Neutrophil (primary cell): ENCODE measurements at regions not wholly inside any gene's neighbourhood (a gene's known extent, or its start where the extent isn't known, plus 50 kb on each side); places are given as distances from the start of the nearest gene placed in this dataset.
"Not testable (repeated sequence)": the region's sequence is repeated elsewhere in the genome, so short reads cannot be mapped to it uniquely, and the experiment has no call there.

ENCODE experiments used
- H3K27ac ChIP-seq: fragments of 200-600 bp; sonication (generic); 2 replicates; pipeline ENCODE4 v1.5.1; 2016; ENCODE audit warnings: mild to moderate bottlenecking, moderate library complexity
- H3K27me3 ChIP-seq: fragments of 200-600 bp; sonication (generic); 2 replicates; pipeline ENCODE4 v1.6.0; 2016; ENCODE audit warnings: mild to moderate bottlenecking
- H3K36me3 ChIP-seq: fragments of 200-600 bp; sonication (generic); 2 replicates; pipeline ENCODE4 v1.5.1; 2017
- H3K4me1 ChIP-seq, 2 experiments: fragments of 200-600 bp in 1 of 2; sonication (generic) in 1 of 2; 1 replicate in 1 of 2; 2 replicates in 1 of 2; pipeline versions ENCODE4 v1.5.1 to v1.6.1; 2013 to 2016; ENCODE audit warnings: low read depth in 1 of 2, low read length in 1 of 2, mild to moderate bottlenecking in 1 of 2, moderate library complexity in 1 of 2; ENCODE audit not compliant: control insufficient read depth in 1 of 2, insufficient read depth in 1 of 2
- H3K4me3 ChIP-seq, 2 experiments: fragments of 200-600 bp in 1 of 2; sonication (generic) in 1 of 2; 1 replicate in 1 of 2; 2 replicates in 1 of 2; pipeline ENCODE4 v1.5.1; 2013 to 2016; ENCODE audit warnings: low read depth in 1 of 2, low read length in 1 of 2, mild to moderate bottlenecking in 1 of 2, moderate library complexity in 1 of 2
- H3K9me3 ChIP-seq: fragments of 200-600 bp; sonication (generic); 2 replicates; pipeline ENCODE4 v1.5.1; 2016
- CTCF ChIP-seq: fragments of 200-600 bp; sonication (generic); IDR thresholded peaks from 2 replicates; pipeline ENCODE4 v1.5.1; 2016; ENCODE audit warnings: antibody characterized with exemption

- Histone ChIP-seq H3K27ac (no peak overlapping the region), H3K36me3 (no peaks in the 10 kb centered on the region), H3K9me3 (no peaks in the 10 kb centered on the region), H3K4me1 (no peaks in the 10 kb centered on the region), H3K27me3 (peaks cover 8% of the 10 kb centered on the region), H3K4me3 (no peak overlapping the region)
- TF ChIP-seq CTCF, result no peak
Measured at GRCh38 chr10:121675344-121675743, 77.1 kb upstream of the FGFR2 start.

- H3K27ac ChIP-seq, result no peak overlapping the region
- no peak overlapping the region for H3K4me3 ChIP-seq
- H3K36me3 ChIP-seq, result no peaks in the 10 kb centered on the region
- H3K4me1 ChIP-seq, result no peaks in the 10 kb centered on the region
- H3K27me3 ChIP-seq, result peaks cover 8% of the 10 kb centered on the region
- no peaks in the 10 kb centered on the region for H3K9me3 ChIP-seq
- TF ChIP-seq CTCF, result no peak
Measured at GRCh38 chr10:121674885-121675284, 76.6 kb upstream of the FGFR2 start.

- Histone ChIP-seq H3K36me3 (no peaks in the 10 kb centered on the region), H3K4me1 (no peaks in the 10 kb centered on the region), H3K27me3 (peaks cover 20% of the 10 kb centered on the region), H3K27ac (no peak overlapping the region), H3K4me3 (no peak overlapping the region), H3K9me3 (no peaks in the 10 kb centered on the region)
- TF ChIP-seq CTCF, result no peak
Measured at GRCh38 chr10:121672733-121673132, 74.5 kb upstream of the FGFR2 start.

GRCh38 chr10:121669840-121670239 lies 71.6 kb upstream of the FGFR2 start:
- not testable (repeated sequence) for H3K9me3 ChIP-seq, H3K36me3 ChIP-seq, H3K4me3 ChIP-seq, H3K27ac ChIP-seq, H3K4me1 ChIP-seq
- H3K27me3 ChIP-seq, result peaks cover 25% of the 10 kb centered on the region

GRCh38 chr10:121669028-121669374 lies 70.8 kb upstream of the FGFR2 start:
- peaks cover 25% of the 10 kb centered on the region for H3K27me3 ChIP-seq
- H3K9me3 ChIP-seq, result no peaks in the 10 kb centered on the region
- H3K4me1 ChIP-seq, result no peaks in the 10 kb centered on the region
- H3K4me3 ChIP-seq, result no peak overlapping the region
- no peak for TF ChIP-seq CTCF
- H3K27ac ChIP-seq, result no peak overlapping the region
- no peaks in the 10 kb centered on the region for H3K36me3 ChIP-seq

GRCh38 chr10:121668314-121669027 lies 70.2 kb upstream of the FGFR2 start:
- no peaks in the 10 kb centered on the region for H3K4me1 ChIP-seq
- H3K27me3 ChIP-seq, result peaks cover 25% of the 10 kb centered on the region
- TF ChIP-seq CTCF, result no peak
- H3K4me3 ChIP-seq, result no peak overlapping the region
- H3K27ac ChIP-seq, result no peak overlapping the region
- H3K36me3 ChIP-seq, result no peaks in the 10 kb centered on the region
- H3K9me3 ChIP-seq, result no peaks in the 10 kb centered on the region
